ENCODE measurements at regions not wholly inside any gene's neighbourhood (a gene's known extent, or its start where the extent isn't known, plus 50 kb on each side); places are given as distances from the start of the nearest gene placed in this dataset.

DNA sequence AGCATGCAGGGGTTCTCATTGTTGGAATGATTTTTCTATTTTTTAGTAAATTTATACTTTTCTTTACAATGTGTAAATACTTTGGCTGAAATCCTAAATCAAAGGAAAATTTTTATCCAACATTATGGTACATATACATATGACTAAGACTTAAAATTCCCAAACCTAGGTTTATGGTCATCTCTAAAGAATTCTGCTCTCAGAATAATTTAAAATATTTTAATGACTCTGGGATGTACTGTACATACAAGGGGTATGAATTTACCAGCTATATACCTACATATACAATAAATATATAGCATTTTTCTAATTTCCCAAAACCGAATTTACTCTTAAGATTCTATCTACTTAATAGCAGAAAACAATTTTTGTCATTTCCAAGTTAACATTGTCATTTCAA lies 137.9 kb upstream of the POU1F1 start:
- TF ChIP-seq, protein P1, sequence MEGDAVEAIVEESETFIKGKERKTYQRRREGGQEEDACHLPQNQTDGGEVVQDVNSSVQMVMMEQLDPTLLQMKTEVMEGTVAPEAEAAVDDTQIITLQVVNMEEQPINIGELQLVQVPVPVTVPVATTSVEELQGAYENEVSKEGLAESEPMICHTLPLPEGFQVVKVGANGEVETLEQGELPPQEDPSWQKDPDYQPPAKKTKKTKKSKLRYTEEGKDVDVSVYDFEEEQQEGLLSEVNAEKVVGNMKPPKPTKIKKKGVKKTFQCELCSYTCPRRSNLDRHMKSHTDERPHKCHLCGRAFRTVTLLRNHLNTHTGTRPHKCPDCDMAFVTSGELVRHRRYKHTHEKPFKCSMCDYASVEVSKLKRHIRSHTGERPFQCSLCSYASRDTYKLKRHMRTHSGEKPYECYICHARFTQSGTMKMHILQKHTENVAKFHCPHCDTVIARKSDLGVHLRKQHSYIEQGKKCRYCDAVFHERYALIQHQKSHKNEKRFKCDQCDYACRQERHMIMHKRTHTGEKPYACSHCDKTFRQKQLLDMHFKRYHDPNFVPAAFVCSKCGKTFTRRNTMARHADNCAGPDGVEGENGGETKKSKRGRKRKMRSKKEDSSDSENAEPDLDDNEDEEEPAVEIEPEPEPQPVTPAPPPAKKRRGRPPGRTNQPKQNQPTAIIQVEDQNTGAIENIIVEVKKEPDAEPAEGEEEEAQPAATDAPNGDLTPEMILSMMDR (IDR thresholded peaks at IDR 0.05; ENCODE audit: poor library complexity, severe bottlenecking), result no peak
- no peak for TF ChIP-seq TAF1 (IDR thresholded peaks at IDR 0.05; ENCODE audit: low read depth)

All from neural cell (in vitro differentiated cells).